HL-60/S4 treated with retinoic acid at 250 ng/mL for 4 days and 3 days (cell line): ENCODE measurements at regions not wholly inside any gene's neighbourhood (a gene's known extent, or its start where the extent isn't known, plus 50 kb on each side); places are given as distances from the start of the nearest gene placed in this dataset.

Source experiments
- in situ Hi-C: fragments of 300-500 bp; cut with MboI; formaldehyde crosslinking; loops from 2 replicates; pipeline ENCODE4 v1.7.0; 2022; ENCODE audit warnings: low sequenced_read_pairs

GRCh38 chr20:56797023-56797422, 167.9 kb downstream of the TFAP2C start:
- in situ Hi-C loops = no loop called here

- in situ Hi-C loops = no loop called here
These were observed 169.5 kb downstream of the TFAP2C start for GRCh38 chr20:56798634-56799033.

- in situ Hi-C loops = no loop called here
These were observed 170.1 kb downstream of the TFAP2C start for GRCh38 chr20:56799187-56799586.

GRCh38 chr20:56800088-56800487, 171.0 kb downstream of the TFAP2C start:
- in situ Hi-C loops = no loop called here

- in situ Hi-C loops = no loop called here
These were observed 173.1 kb downstream of the TFAP2C start for GRCh38 chr20:56801971-56802755.

GRCh38 chr20:56802805-56803204, 173.7 kb downstream of the TFAP2C start:
- in situ Hi-C loops = no loop called here

- in situ Hi-C loops = no loop called here
These were observed 176.2 kb downstream of the TFAP2C start for GRCh38 chr20:56805313-56805712.

GRCh38 chr20:56805966-56806365, 176.9 kb downstream of the TFAP2C start:
- in situ Hi-C loops = no loop called here

GRCh38 chr20:56806952-56807517, 177.9 kb downstream of the TFAP2C start:
- in situ Hi-C loops = no loop called here

GRCh38 chr20:56808117-56808725, 179.1 kb downstream of the TFAP2C start:
- in situ Hi-C loops = no loop called here

GRCh38 chr20:56808732-56809131, 179.6 kb downstream of the TFAP2C start:
- in situ Hi-C loops = no loop called here

- in situ Hi-C loops = no loop called here
These were observed 180.6 kb downstream of the TFAP2C start for GRCh38 chr20:56809668-56810067.

GRCh38 chr20:56810141-56810540, 181.0 kb downstream of the TFAP2C start:
- in situ Hi-C loops = no loop called here

GRCh38 chr20:56815796-56816195, 186.7 kb downstream of the TFAP2C start:
- in situ Hi-C loops = no loop called here

GRCh38 chr20:56816349-56816748, 187.2 kb downstream of the TFAP2C start:
- in situ Hi-C loops = no loop called here

- in situ Hi-C loops = no loop called here
These were observed 188.9 kb downstream of the TFAP2C start for GRCh38 chr20:56817780-56818675.

- in situ Hi-C loops = no loop called here
These were observed 191.9 kb downstream of the TFAP2C start for GRCh38 chr20:56820984-56821383.

GRCh38 chr20:56826306-56826704, 197.2 kb downstream of the TFAP2C start:
- in situ Hi-C loops = no loop called here

GRCh38 chr20:56826705-56827665, 197.9 kb downstream of the TFAP2C start:
- in situ Hi-C loops = no loop called here

GRCh38 chr20:56827763-56828162, 198.7 kb downstream of the TFAP2C start:
- in situ Hi-C loops = no loop called here
